GM20000 (cell line): ENCODE measurements at regions not wholly inside any gene's neighbourhood (a gene's known extent, or its start where the extent isn't known, plus 50 kb on each side); places are given as distances from the start of the nearest gene placed in this dataset.
"Not testable (repeated sequence)": the region's sequence is repeated elsewhere in the genome, so short reads cannot be mapped to it uniquely, and the experiment has no call there.

Experiments used
- DNase-seq: peaks from one replicate; pipeline ENCODE4 v3.0.0; 2012; ENCODE audit warnings: low spot score
- CTCF ChIP-seq: IDR thresholded peaks from 2 replicates; pipeline ENCODE4 v1.5.1; 2012; ENCODE audit warnings: mild to moderate bottlenecking, control low read depth; ENCODE audit errors: extremely low read depth, missing control alignments

DNA sequence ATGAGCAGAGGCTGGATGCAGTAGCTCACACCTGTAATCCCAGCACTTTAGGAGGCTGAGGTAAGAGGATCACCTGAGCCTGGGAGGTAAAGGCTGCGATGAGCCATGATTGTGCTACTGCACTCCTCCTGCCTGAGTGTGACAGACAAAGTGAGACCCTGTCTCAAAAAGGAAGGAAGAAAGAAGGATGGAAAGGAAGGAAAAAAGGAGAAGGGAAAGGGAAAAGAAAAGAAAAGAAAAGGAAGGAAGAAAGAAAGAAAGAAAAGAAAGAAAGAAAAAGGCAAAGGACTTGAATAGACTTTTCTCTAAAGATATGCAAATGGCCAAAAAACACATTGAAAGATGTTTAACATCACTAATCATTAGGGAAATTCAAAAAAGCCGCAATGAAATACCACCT is 215.3 kb upstream of the MYLIP start:
- DNase-seq, result no peak
- TF ChIP-seq CTCF, result no peak

DNA sequence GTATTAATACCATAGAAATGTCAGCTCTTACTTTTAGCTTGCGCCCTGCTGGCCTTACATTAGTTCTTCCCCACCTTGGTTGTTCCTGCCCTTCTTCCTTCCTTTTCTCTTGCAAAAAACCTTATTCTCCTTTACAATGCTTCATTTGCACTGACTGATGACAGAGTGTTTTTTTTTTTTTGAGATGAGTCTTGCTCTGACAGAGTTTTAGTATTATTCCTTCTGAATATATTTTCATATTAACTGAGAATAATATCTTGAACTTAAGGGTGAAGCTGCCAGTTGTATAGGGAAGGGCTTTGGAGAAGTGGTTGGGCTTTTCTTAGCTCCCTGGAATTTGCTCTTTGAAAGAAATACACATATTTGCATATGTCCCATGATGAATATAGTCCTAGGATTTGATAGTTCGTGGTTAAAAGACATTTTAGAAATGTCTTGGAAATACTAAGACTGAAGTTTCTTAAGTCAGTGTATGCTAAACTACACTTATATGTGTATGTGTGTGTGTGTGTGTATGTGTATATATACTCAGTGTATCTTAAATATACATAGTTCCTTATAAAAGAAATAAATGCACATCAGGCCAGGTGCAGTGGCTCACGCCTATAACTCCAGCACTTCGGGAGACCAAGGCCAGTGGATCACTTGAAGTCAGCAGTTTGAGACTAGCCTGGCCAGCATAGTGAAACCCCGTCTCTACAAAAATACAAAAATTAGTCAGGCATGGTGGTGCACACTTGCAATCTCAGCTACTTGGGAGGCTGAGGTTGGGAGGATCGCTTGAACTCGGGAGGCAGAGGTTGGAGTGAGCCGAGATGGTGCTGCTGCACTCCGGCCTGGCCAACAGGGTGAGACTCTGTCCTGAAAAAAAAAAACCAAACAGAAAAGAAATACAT is 216.1 kb upstream of the MYLIP start:
- TF ChIP-seq CTCF, result no peak
- DNase-seq, result no peak

GRCh38 chr6:15911753-15912504 is 217.0 kb upstream of the MYLIP start:
- DNase-seq, result no peak

DNA sequence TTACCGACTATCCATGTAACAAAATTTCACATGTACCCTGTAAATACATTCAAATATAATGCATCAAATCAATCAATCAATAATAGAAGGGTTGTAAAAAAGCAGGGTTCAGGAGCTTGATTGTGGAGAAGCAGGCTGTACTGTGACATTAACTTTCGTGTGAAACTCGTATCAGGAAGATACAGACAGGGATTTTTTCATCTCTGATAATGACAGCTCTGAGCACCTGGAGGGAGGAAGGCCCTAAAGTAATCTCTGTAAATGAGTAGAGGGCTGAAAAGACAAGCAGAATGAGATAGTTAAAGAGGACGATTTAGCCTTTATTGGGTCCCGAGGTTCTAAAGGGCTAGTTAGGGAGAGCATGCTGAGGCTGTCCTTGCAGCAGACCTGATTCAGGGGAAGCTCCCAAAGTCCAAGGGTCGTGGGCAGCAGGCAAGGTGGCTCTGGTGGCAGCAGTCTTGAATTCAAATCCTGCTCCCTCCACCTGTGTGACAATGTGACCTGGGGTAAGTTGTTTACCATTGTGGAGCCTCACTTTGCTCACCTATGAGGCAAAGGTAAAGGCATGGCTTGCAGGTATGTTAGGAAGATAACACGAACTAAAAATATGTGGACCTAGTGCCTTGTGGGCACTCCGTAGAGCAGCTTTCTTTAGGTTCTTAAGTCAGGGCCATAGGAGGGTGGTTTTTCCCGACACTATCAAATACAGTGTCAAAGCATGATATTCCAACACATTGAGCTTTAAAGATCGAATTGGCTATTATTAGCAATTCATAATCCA is 219.4 kb upstream of the MYLIP start:
- no peak for TF ChIP-seq CTCF
- DNase-seq, result no peak

More at GRCh38 chr6:15911753-15912504, 217.0 kb upstream of the MYLIP start:
- TF ChIP-seq CTCF, result no peak

DNA sequence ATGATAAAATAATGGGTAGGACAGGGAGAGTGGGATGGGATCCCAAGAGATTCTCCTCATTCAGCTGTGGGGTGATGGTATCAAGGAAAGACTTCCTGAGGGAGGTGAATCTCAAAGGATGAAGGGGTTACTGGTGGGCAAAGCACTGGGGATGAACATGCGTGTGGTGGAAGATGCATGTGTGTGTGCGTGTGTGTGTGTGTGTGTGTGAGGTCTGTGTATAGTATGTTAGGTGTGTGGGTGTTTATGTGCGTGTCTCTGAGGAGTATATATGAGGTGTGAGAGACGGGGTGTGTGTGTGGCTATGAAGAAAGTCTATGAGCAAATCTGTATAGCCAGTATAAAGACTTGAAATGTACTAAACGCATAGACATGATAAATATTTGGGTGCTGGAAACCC is 220.0 kb upstream of the MYLIP start:
- no peak for DNase-seq
- no peak for TF ChIP-seq CTCF

GRCh38 chr6:15907914-15908518 is 220.9 kb upstream of the MYLIP start:
- no peak for DNase-seq
- TF ChIP-seq CTCF, result no peak

DNA sequence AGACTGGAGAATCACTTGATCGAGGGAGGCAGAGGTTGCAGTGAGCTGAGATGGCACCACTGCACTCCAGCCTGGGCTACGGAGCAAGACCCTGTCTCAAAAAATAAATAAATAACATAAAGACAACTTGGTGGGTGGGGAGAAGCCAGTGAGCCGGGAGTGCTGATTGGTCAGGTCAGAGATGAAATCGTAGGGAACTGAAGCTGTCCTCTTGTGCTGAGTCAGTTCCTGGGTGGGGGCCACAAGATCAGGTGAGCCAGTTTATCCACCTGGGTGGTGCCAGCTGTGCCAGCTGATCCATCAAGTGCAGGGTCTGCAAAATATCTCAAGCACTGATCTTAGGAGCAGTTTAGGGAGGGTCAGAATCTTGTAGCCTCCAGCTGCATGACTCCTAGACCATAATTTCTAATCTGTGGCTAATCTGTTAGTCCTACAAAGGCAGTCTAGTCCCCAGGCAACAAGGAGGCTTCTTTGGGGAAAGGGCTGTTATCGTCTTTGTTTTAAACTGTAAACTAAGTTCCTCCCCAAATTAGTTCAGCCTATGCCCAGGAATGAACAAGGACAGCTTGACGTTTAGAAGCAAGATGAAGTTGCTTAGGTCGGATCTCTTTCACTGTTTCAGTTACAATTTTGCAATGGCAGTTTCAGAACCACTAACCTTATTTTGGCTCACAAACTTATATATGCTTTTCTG is 221.5 kb upstream of the MYLIP start:
- DNase-seq, result not testable (repeated sequence)
